ENCODE measurements at regions not wholly inside any gene's neighbourhood (a gene's known extent, or its start where the extent isn't known, plus 50 kb on each side); places are given as distances from the start of the nearest gene placed in this dataset.

GRCh38 chr4:59240011-59240410, 1960.1 kb upstream of the ADGRL3 start (continued):
- TF ChIP-seq POLR2A (IDR thresholded peaks at IDR 0.05; ENCODE audit: control extremely low read depth in 1 of 2, low read depth in 2 of 2, low read length in 2 of 2) (no peak), GABPA (IDR thresholded peaks at IDR 0.05; ENCODE audit: borderline replicate concordance, insufficient read depth, low read length) (no peak), SAP30 (IDR thresholded peaks at IDR 0.05; ENCODE audit: insufficient read depth, insufficient replicate concordance, low read length) (no peak), CBX8 (IDR thresholded peaks at IDR 0.05; ENCODE audit: borderline replicate concordance, low read depth, low read length) (no peak), HDAC2 (IDR thresholded peaks at IDR 0.05; ENCODE audit: borderline replicate concordance in 1 of 2, low read depth in 2 of 2, low read length in 2 of 2) (no peak)
